Heart left ventricle (tissue), 16 donors: ENCODE measurements at regions not wholly inside any gene's neighbourhood (a gene's known extent, or its start where the extent isn't known, plus 50 kb on each side); places are given as distances from the start of the nearest gene placed in this dataset.

Source experiments
- ATAC-seq, 4 donors: fragments of 200-7000 bp; cut with Tn5 transposase; one replicate each; pipeline ENCODE4 v1.9.1; 2020 to 2022; ENCODE audit warnings: moderate library complexity in 4 of 4, mild to moderate bottlenecking in 3 of 4, moderate number of reproducible peaks in 1 of 4
- DNase-seq, 5 donors: peaks; one replicate each; pipeline ENCODE4 v3.0.0-alpha.2; 2020
- H3K27ac ChIP-seq, 12 donors: fragments of 200-600 bp; sonication (generic) in 4 of 12; one replicate each; pipeline versions ENCODE4 v1.5.0 to v1.8.0; 2016 to 2022; ENCODE audit warnings: mild to moderate bottlenecking in 2 of 12
- H3K27me3 ChIP-seq, 9 donors: fragments of 200-600 bp; sonication (generic) in 2 of 9; one replicate each; pipeline versions ENCODE4 v1.5.1 to v1.8.0; 2016 to 2022; ENCODE audit warnings: mild to moderate bottlenecking in 3 of 9
- H3K36me3 ChIP-seq, 9 donors: fragments of 200-600 bp; sonication (generic) in 2 of 9; one replicate each; pipeline versions ENCODE4 v1.5.0 to v1.8.0; 2018 to 2022; ENCODE audit warnings: mild to moderate bottlenecking in 2 of 9
- H3K4me1 ChIP-seq, 12 donors: fragments of 200-600 bp; sonication (generic) in 4 of 12; one replicate each; pipeline versions ENCODE4 v1.5.0 to v1.8.0; 2016 to 2022; ENCODE audit warnings: mild to moderate bottlenecking in 3 of 12
- H3K4me3 ChIP-seq, 12 donors: fragments of 200-600 bp; sonication (generic) in 4 of 12; one replicate each; pipeline versions ENCODE4 v1.5.0 to v1.8.0; 2017 to 2022; ENCODE audit warnings: mild to moderate bottlenecking in 9 of 12, moderate library complexity in 4 of 12
- H3K9me3 ChIP-seq, 12 donors: fragments of 200-600 bp; sonication (generic) in 4 of 12; one replicate each; pipeline versions ENCODE4 v1.5.0 to v1.8.0; 2016 to 2022; ENCODE audit warnings: mild to moderate bottlenecking in 1 of 12
- POLR2A ChIP-seq, 2 donors: fragments of 450-650 bp; IDR thresholded peaks; one replicate each; pipeline ENCODE4 v1.6.1; 2017; ENCODE audit warnings: antibody characterized with exemption in 2 of 2, mild to moderate bottlenecking in 2 of 2, moderate library complexity in 2 of 2
- WGBS, 4 donors: extraction: QIAGEN DNeasy Blood & Tissue Kit in 2 of 4; methylation state at CpG; one replicate each; pipeline versions ENCODE4 v1.1.5 to v1.1.7; 2013 to 2018; 5-methylcytosine and 5-hydroxymethylcytosine counted together
- intact Hi-C, 10 donors: fragments of 100-400 bp; cut with DNase I; formaldehyde crosslinking; loops; one replicate each; pipeline versions ENCODE4 v1.11.1 to v1.14.2; 2022
- TF ChIP-seq, protein P1 (sequence below), 12 donors: fragments of 200-600 bp; sonication (generic) in 4 of 12; IDR thresholded peaks; one replicate each; pipeline versions ENCODE4 v1.5.0 to v1.8.0; 2018 to 2022; ENCODE audit warnings: antibody characterized with exemption in 12 of 12, mild to moderate bottlenecking in 5 of 12
- donor health status: ischemic (EF 13 %, LVEDD 7.1; RV severe dilation, severe dysfunction).
- donor health status: healthy with polysubstance abuse.
- donor health status: DM: no; HTN: yes; CAD: no.
- donor health status: DM: no; HTN: no; CAD: no.
- donor health status: ischemic (EF 25% LVEDD 6.9; RV normal size, moderate dysfunction).
- donor health status: ischemic (EF 25% LVEDD 5.7; RV mildly dilated, moderate dysfunction).
- donor health status: healthy.
- donor health status: DM: yes; HTN: yes; CAD: no.
- donor health status: ischemic (EF 35%, LVEDD 5.7; RV mildly dilated, moderate dysfunction).
- donor health status: nonischemic (EF 11% LVEDD 7.7; RV severe dilation, severe dysfunction).
- donor health status: DM: yes; HTN: yes; CAD: no.
- donor health status: PGD.
- donor health status: ischemic (EF 29% LVEDD 5.4; RV normal size, mild dysfunction).
- donor health status: nonischemic (EF 23%, LVEDD 6.1; RV moderate dilation, normal function).

DNA sequence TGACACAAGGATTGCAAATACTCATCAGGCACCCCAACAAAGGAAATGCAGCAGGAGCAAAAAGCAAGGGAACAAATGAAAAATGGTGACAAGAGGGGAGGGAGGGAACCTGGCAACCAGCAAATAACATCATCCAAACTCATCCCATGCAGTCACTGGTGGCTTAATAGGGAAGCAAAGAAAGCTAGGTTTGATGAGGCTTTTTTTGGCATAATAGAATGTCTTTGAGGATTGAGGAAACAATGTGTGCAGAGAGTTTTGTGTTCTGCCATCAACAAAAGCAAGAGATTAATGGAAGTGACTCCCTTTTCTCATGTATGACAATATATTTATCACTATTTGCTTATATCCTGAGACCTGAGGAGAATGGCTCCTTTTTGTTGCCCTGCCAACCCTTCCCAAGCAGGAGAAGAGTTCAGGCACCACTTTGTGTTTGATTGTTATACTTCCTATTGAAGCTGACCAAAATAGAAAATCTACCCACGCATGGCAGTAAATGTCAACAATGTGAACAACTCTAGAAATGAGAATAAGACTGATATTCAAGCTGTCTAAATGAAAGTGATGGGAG lies 375.7 kb downstream of the CAAP1 start:
- Histone ChIP-seq H3K9me3 (no peaks in the 10 kb centered on the region), H3K27ac (no peak overlapping the region), H3K27me3 (no peaks in the 10 kb centered on the region), H3K36me3 (no peaks in the 10 kb centered on the region), H3K4me3 (no peak overlapping the region), H3K4me1 (no peaks in the 10 kb centered on the region)
- WGBS, 4 donors, result 56 to 69% (median 64%) methylated on average over 1 of the region's 1 CpG
- ATAC-seq (no peak), DNase-seq (no peak)
- intact Hi-C loops, result no loop called here
- TF ChIP-seq, protein P1, sequence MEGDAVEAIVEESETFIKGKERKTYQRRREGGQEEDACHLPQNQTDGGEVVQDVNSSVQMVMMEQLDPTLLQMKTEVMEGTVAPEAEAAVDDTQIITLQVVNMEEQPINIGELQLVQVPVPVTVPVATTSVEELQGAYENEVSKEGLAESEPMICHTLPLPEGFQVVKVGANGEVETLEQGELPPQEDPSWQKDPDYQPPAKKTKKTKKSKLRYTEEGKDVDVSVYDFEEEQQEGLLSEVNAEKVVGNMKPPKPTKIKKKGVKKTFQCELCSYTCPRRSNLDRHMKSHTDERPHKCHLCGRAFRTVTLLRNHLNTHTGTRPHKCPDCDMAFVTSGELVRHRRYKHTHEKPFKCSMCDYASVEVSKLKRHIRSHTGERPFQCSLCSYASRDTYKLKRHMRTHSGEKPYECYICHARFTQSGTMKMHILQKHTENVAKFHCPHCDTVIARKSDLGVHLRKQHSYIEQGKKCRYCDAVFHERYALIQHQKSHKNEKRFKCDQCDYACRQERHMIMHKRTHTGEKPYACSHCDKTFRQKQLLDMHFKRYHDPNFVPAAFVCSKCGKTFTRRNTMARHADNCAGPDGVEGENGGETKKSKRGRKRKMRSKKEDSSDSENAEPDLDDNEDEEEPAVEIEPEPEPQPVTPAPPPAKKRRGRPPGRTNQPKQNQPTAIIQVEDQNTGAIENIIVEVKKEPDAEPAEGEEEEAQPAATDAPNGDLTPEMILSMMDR (IDR thresholded peaks at IDR 0.05), result no peak
- no peak for TF ChIP-seq POLR2A (IDR thresholded peaks at IDR 0.05)

GRCh38 chr9:26513730-26514129 lies 378.9 kb downstream of the CAAP1 start:
- DNase-seq, result no peak
- TF ChIP-seq POLR2A (IDR thresholded peaks at IDR 0.05), result no peak
- TF ChIP-seq, protein P1 (IDR thresholded peaks at IDR 0.05), result no peak
- no peaks in the 10 kb centered on the region for H3K9me3 ChIP-seq
- H3K36me3 ChIP-seq, result no peaks in the 10 kb centered on the region
- no peak overlapping the region for H3K4me3 ChIP-seq
- intact Hi-C loops, result no loop called here
- no peak overlapping the region for H3K27ac ChIP-seq
- no peaks in the 10 kb centered on the region for H3K27me3 ChIP-seq
- no peaks in the 10 kb centered on the region for H3K4me1 ChIP-seq
- ATAC-seq, result no peak
- WGBS, 4 donors, result 64 to 76% (median 72%) methylated on average over 4 of the region's 4 CpGs

- H3K27me3 ChIP-seq, result no peaks in the 10 kb centered on the region
- 67 to 86% (median 72%) methylated on average over 3 of the region's 3 CpGs for WGBS, 4 donors
- H3K4me3 ChIP-seq, result no peak overlapping the region
- DNase-seq, result no peak
- intact Hi-C loops, result no loop called here
- H3K27ac ChIP-seq, result no peak overlapping the region
- ATAC-seq, result no peak
- H3K4me1 ChIP-seq, result no peaks in the 10 kb centered on the region
- no peaks in the 10 kb centered on the region for H3K36me3 ChIP-seq
- H3K9me3 ChIP-seq, result no peaks in the 10 kb centered on the region
- TF ChIP-seq, protein P1 (IDR thresholded peaks at IDR 0.05), result no peak
- no peak for TF ChIP-seq POLR2A (IDR thresholded peaks at IDR 0.05)
Measured at GRCh38 chr9:26510137-26510536, 382.5 kb downstream of the CAAP1 start.

DNA sequence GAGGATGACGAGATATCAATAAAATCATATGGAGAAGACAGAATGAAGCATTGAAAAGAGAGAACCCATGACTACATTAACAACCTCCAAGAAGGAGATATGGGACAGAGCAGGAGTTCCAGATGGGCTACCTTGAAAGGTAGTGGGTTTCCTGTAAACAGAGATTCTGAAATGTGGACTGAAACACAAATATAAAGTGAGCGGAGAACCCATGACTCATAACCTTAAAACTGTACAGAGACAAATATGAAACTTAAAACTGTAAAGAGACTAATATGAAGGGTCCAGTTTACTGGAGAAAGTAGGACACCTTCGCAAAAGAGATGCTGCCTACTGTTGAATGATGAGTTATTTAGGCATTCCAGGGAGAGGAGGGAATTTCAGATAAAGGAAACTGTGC lies 383.7 kb downstream of the CAAP1 start:
- H3K36me3 ChIP-seq, result no peaks in the 10 kb centered on the region
- no peaks in the 10 kb centered on the region for H3K9me3 ChIP-seq
- WGBS, 4 donors, result 84 to 92% (median 88%) methylated on average over 3 of the region's 3 CpGs
- ATAC-seq, result no peak
- DNase-seq, result no peak
- no peaks in the 10 kb centered on the region for H3K4me1 ChIP-seq
- H3K27me3 ChIP-seq, result no peaks in the 10 kb centered on the region
- no peak overlapping the region for H3K4me3 ChIP-seq
- H3K27ac ChIP-seq, result no peak overlapping the region
- TF ChIP-seq, protein P1 (IDR thresholded peaks at IDR 0.05), result no peak
- TF ChIP-seq POLR2A (IDR thresholded peaks at IDR 0.05), result no peak
- intact Hi-C loops, result no loop called here
